Panc1 (cell line): ENCODE measurements at regions not wholly inside any gene's neighbourhood (a gene's known extent, or its start where the extent isn't known, plus 50 kb on each side); places are given as distances from the start of the nearest gene placed in this dataset.

Source experiments
- TCF7L2 ChIP-seq: IDR thresholded peaks from 2 replicates; pipeline ENCODE4 v1.6.1; 2011; ENCODE audit warnings: mild to moderate bottlenecking, low read depth, low read length, inconsistent platforms
- TF ChIP-seq, protein P1 (sequence below): fragments of 450-650 bp; IDR thresholded peaks from 2 replicates; pipeline ENCODE4 v1.5.1; 2017; ENCODE audit warnings: mild to moderate bottlenecking

DNA sequence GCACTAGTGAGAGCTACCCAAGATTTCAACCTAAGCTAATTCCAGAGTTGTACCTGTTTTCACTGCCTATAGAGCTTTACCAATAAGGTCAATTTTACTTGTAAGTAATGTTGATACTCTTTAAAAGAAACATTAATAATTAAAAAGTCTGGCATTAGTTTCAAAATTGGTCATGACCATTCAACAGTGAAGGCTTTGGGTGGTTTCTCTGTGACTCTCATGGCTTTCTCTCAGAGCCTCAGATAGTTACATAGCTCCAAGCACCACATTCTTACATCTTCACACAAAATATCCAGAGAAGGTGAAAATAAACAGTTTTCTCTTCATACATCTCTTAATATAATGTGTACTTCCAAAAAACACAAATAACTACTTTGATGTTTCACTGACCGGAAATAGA, 61.5 kb upstream of the TCF12 start:
- TF ChIP-seq TCF7L2, result no peak
- TF ChIP-seq, protein P1, sequence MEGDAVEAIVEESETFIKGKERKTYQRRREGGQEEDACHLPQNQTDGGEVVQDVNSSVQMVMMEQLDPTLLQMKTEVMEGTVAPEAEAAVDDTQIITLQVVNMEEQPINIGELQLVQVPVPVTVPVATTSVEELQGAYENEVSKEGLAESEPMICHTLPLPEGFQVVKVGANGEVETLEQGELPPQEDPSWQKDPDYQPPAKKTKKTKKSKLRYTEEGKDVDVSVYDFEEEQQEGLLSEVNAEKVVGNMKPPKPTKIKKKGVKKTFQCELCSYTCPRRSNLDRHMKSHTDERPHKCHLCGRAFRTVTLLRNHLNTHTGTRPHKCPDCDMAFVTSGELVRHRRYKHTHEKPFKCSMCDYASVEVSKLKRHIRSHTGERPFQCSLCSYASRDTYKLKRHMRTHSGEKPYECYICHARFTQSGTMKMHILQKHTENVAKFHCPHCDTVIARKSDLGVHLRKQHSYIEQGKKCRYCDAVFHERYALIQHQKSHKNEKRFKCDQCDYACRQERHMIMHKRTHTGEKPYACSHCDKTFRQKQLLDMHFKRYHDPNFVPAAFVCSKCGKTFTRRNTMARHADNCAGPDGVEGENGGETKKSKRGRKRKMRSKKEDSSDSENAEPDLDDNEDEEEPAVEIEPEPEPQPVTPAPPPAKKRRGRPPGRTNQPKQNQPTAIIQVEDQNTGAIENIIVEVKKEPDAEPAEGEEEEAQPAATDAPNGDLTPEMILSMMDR, result no peak
